H1 (cell line): ENCODE measurements at regions not wholly inside any gene's neighbourhood (a gene's known extent, or its start where the extent isn't known, plus 50 kb on each side); places are given as distances from the start of the nearest gene placed in this dataset.

Experiments used
- BRCA1 ChIP-seq: IDR thresholded peaks from 2 replicates; pipeline ENCODE4 v1.6.1; 2012; ENCODE audit warnings: low read depth, low read length, improper control_type of control experiment
- CBX8 ChIP-seq: fragments of 300-800, 300-1000 bp; sonication (generic); IDR thresholded peaks from 2 replicates; pipeline ENCODE4 v1.7.1; 2016; ENCODE audit warnings: low read depth, low read length, borderline replicate concordance
- CEBPB ChIP-seq: IDR thresholded peaks from 2 replicates; pipeline ENCODE4 v1.6.1; 2012; ENCODE audit warnings: low read depth, low read length
- EGR1 ChIP-seq: IDR thresholded peaks from 2 replicates; pipeline ENCODE4 v1.6.1; 2011; ENCODE audit warnings: low read depth, low read length, borderline replicate concordance
- GTF2F1 ChIP-seq: IDR thresholded peaks from 2 replicates; pipeline ENCODE4 v1.6.1; 2012; ENCODE audit warnings: low read depth, low read length, improper control_type of control experiment, borderline replicate concordance
- HDAC2 ChIP-seq, 2 experiments: fragments of 300-600 bp in 1 of 2; sonication (generic) in 1 of 2; IDR thresholded peaks; 2 replicates each; pipeline ENCODE4 v1.6.1; 2011 to 2012; ENCODE audit warnings: low read depth in 2 of 2, low read length in 2 of 2, mild to moderate bottlenecking in 2 of 2, moderate library complexity in 2 of 2, borderline replicate concordance in 1 of 2, inconsistent platforms in 1 of 2
- HDAC6 ChIP-seq: IDR thresholded peaks from one replicate; pipeline ENCODE4 v1.7.1; 2012; ENCODE audit warnings: low read depth, mild to moderate bottlenecking, inconsistent platforms, low read length, moderate library complexity
- NRF1 ChIP-seq: IDR thresholded peaks from 2 replicates; pipeline ENCODE4 v1.6.1; 2011; ENCODE audit warnings: mild to moderate bottlenecking, low read depth, low read length, improper control_type of control experiment
- SIX5 ChIP-seq: IDR thresholded peaks from 2 replicates; pipeline ENCODE4 v1.6.1; 2011; ENCODE audit warnings: mild to moderate bottlenecking, low read depth, low read length
- SP2 ChIP-seq: IDR thresholded peaks from 2 replicates; pipeline ENCODE4 v1.6.1; 2012; ENCODE audit warnings: mild to moderate bottlenecking, low read length, inconsistent platforms
- TCF12 ChIP-seq: IDR thresholded peaks from 2 replicates; pipeline ENCODE4 v1.6.1; 2011; ENCODE audit warnings: low read depth, mild to moderate bottlenecking, low read length
- TF ChIP-seq, protein P1 (sequence below): fragments of 300-600 bp; sonication (generic); IDR thresholded peaks from 2 replicates; pipeline ENCODE4 v1.7.1; 2012; ENCODE audit warnings: low read length, moderate library complexity, mild to moderate bottlenecking, inconsistent platforms; ENCODE audit not compliant: insufficient replicate concordance
- TF ChIP-seq, protein P2 (sequence below): IDR thresholded peaks from 2 replicates; pipeline ENCODE4 v1.6.1; 2011; ENCODE audit warnings: low read depth, mild to moderate bottlenecking, low read length; ENCODE audit not compliant: insufficient read depth

DNA sequence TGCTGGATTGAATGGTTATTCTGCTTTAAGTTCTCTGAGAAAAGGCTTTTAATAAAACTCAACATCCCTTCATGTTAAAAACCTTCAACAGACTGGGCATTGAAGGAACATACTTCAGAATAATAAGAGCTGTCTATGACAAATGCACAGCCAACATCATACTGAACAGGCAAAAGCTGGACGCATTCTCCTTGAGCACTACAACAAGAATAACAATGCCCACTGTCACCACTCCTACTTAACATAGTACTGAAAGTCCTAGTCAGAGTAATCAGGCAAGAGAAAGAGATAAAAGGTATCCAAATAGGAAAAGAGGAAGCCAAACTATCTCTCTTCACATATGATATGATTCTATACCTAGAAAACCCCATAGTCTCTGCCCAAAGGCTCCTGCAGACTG, 641.4 kb downstream of the IRS1 start (continued):
- TF ChIP-seq, protein P1, sequence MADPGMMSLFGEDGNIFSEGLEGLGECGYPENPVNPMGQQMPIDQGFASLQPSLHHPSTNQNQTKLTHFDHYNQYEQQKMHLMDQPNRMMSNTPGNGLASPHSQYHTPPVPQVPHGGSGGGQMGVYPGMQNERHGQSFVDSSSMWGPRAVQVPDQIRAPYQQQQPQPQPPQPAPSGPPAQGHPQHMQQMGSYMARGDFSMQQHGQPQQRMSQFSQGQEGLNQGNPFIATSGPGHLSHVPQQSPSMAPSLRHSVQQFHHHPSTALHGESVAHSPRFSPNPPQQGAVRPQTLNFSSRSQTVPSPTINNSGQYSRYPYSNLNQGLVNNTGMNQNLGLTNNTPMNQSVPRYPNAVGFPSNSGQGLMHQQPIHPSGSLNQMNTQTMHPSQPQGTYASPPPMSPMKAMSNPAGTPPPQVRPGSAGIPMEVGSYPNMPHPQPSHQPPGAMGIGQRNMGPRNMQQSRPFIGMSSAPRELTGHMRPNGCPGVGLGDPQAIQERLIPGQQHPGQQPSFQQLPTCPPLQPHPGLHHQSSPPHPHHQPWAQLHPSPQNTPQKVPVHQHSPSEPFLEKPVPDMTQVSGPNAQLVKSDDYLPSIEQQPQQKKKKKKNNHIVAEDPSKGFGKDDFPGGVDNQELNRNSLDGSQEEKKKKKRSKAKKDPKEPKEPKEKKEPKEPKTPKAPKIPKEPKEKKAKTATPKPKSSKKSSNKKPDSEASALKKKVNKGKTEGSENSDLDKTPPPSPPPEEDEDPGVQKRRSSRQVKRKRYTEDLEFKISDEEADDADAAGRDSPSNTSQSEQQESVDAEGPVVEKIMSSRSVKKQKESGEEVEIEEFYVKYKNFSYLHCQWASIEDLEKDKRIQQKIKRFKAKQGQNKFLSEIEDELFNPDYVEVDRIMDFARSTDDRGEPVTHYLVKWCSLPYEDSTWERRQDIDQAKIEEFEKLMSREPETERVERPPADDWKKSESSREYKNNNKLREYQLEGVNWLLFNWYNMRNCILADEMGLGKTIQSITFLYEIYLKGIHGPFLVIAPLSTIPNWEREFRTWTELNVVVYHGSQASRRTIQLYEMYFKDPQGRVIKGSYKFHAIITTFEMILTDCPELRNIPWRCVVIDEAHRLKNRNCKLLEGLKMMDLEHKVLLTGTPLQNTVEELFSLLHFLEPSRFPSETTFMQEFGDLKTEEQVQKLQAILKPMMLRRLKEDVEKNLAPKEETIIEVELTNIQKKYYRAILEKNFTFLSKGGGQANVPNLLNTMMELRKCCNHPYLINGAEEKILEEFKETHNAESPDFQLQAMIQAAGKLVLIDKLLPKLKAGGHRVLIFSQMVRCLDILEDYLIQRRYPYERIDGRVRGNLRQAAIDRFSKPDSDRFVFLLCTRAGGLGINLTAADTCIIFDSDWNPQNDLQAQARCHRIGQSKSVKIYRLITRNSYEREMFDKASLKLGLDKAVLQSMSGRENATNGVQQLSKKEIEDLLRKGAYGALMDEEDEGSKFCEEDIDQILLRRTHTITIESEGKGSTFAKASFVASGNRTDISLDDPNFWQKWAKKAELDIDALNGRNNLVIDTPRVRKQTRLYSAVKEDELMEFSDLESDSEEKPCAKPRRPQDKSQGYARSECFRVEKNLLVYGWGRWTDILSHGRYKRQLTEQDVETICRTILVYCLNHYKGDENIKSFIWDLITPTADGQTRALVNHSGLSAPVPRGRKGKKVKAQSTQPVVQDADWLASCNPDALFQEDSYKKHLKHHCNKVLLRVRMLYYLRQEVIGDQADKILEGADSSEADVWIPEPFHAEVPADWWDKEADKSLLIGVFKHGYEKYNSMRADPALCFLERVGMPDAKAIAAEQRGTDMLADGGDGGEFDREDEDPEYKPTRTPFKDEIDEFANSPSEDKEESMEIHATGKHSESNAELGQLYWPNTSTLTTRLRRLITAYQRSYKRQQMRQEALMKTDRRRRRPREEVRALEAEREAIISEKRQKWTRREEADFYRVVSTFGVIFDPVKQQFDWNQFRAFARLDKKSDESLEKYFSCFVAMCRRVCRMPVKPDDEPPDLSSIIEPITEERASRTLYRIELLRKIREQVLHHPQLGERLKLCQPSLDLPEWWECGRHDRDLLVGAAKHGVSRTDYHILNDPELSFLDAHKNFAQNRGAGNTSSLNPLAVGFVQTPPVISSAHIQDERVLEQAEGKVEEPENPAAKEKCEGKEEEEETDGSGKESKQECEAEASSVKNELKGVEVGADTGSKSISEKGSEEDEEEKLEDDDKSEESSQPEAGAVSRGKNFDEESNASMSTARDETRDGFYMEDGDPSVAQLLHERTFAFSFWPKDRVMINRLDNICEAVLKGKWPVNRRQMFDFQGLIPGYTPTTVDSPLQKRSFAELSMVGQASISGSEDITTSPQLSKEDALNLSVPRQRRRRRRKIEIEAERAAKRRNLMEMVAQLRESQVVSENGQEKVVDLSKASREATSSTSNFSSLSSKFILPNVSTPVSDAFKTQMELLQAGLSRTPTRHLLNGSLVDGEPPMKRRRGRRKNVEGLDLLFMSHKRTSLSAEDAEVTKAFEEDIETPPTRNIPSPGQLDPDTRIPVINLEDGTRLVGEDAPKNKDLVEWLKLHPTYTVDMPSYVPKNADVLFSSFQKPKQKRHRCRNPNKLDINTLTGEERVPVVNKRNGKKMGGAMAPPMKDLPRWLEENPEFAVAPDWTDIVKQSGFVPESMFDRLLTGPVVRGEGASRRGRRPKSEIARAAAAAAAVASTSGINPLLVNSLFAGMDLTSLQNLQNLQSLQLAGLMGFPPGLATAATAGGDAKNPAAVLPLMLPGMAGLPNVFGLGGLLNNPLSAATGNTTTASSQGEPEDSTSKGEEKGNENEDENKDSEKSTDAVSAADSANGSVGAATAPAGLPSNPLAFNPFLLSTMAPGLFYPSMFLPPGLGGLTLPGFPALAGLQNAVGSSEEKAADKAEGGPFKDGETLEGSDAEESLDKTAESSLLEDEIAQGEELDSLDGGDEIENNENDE = no peak
- no peak for TF ChIP-seq SIX5
- TF ChIP-seq HDAC2 (IDR thresholded peaks at IDR 0.05; ENCODE audit: borderline replicate concordance in 1 of 2, low read depth in 2 of 2, low read length in 2 of 2) = no peak
- TF ChIP-seq BRCA1 = no peak
- TF ChIP-seq SP2 = no peak
- TF ChIP-seq CBX8 = no peak
- no peak for TF ChIP-seq GTF2F1
- no peak for TF ChIP-seq TCF12
- no peak for TF ChIP-seq CEBPB
- no peak for TF ChIP-seq NRF1
- TF ChIP-seq EGR1 = no peak
- TF ChIP-seq HDAC6 = no peak
- TF ChIP-seq, protein P2, sequence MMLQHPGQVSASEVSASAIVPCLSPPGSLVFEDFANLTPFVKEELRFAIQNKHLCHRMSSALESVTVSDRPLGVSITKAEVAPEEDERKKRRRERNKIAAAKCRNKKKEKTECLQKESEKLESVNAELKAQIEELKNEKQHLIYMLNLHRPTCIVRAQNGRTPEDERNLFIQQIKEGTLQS = no peak
